ENCODE measurements at regions not wholly inside any gene's neighbourhood (a gene's known extent, or its start where the extent isn't known, plus 50 kb on each side); places are given as distances from the start of the nearest gene placed in this dataset.
"Not testable (repeated sequence)": the region's sequence is repeated elsewhere in the genome, so short reads cannot be mapped to it uniquely, and the experiment has no call there.

- Mint-ChIP-seq H3K4me3 (no peak overlapping the region), H3K27ac (no peak overlapping the region), H3K36me3 (no peaks in the 10 kb centered on the region), H3K9me3 (no peaks in the 10 kb centered on the region), H3K4me1 (ENCODE audit: low read depth) (peaks cover 22% of the 10 kb centered on the region), H3K27me3 (peaks cover 59% of the 10 kb centered on the region)
- POLR2A ChIA-PET: interaction anchor here (1.6 kb wide), 1 partner anchor 179 kb away, joined by 4 read pairs; no protein-coding TSS in a partner anchor
- DNase-seq: no peak
- intact Hi-C loops (cut with micrococcal nuclease): loop anchor here (1.0 to 5.0 kb wide), 3 partner anchors 140 to 285 kb away; no protein-coding TSS in a partner anchor
- CTCF ChIA-PET: interaction anchor here (0.6 kb wide), 1 partner anchor 709 kb away, joined by 3 read pairs; no protein-coding TSS in a partner anchor
Observed at GRCh38 chr2:12006850-12007249, 260.4 kb downstream of the LPIN1 start.

DNA sequence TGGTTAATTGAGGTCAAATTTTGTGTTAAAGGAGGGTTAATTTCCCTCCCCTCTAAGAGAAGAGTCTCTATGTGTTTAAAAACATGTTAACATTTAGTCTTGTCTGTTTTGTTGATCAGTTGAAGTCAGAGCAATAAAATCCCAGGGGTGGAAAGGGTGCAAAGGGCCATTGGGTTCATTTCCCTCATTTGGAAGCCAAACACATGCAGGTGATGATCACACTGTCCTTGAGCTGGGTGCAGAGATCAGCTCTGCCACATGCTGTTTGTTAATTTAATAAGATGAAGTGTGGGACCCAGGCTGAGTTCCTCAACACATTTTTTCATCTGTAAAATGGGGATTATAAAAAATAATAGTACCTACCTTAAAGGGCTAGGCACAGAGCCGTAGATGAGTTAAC lies 260.9 kb downstream of the LPIN1 start:
- Mint-ChIP-seq H3K9me3 (no peaks in the 10 kb centered on the region), H3K36me3 (no peaks in the 10 kb centered on the region), H3K27me3 (peaks cover 58% of the 10 kb centered on the region), H3K27ac (no peak overlapping the region), H3K4me3 (no peak overlapping the region), H3K4me1 (ENCODE audit: low read depth) (peaks cover 22% of the 10 kb centered on the region)
- no peak for DNase-seq
- intact Hi-C loops (cut with micrococcal nuclease): loop anchor here (2.0 to 5.0 kb wide), 2 partner anchors 140 to 285 kb away; no protein-coding TSS in a partner anchor
- CTCF ChIA-PET: interaction anchor here (0.6 kb wide), 1 partner anchor 709 kb away, joined by 3 read pairs; no protein-coding TSS in a partner anchor
- POLR2A ChIA-PET: no interaction called here

- H3K9me3 Mint-ChIP-seq: no peaks in the 10 kb centered on the region
- no peaks in the 10 kb centered on the region for H3K36me3 Mint-ChIP-seq
- no peak overlapping the region for H3K4me3 Mint-ChIP-seq
- ChIA-PET CTCF (no interaction called here), POLR2A (interaction anchor here (0.7 kb wide), 1 partner anchor 1085 kb away, joined by 3 read pairs; no protein-coding TSS in a partner anchor)
- no peak for DNase-seq
- H3K27ac Mint-ChIP-seq: no peak overlapping the region
- H3K4me1 Mint-ChIP-seq (ENCODE audit: low read depth): peaks cover 22% of the 10 kb centered on the region
- intact Hi-C loops (cut with micrococcal nuclease): loop anchor here (5.0 kb wide), 1 partner anchor 284 kb away; no protein-coding TSS in a partner anchor
- H3K27me3 Mint-ChIP-seq: peaks cover 48% of the 10 kb centered on the region
Observed at GRCh38 chr2:12008425-12009061, 262.1 kb downstream of the LPIN1 start.

DNA sequence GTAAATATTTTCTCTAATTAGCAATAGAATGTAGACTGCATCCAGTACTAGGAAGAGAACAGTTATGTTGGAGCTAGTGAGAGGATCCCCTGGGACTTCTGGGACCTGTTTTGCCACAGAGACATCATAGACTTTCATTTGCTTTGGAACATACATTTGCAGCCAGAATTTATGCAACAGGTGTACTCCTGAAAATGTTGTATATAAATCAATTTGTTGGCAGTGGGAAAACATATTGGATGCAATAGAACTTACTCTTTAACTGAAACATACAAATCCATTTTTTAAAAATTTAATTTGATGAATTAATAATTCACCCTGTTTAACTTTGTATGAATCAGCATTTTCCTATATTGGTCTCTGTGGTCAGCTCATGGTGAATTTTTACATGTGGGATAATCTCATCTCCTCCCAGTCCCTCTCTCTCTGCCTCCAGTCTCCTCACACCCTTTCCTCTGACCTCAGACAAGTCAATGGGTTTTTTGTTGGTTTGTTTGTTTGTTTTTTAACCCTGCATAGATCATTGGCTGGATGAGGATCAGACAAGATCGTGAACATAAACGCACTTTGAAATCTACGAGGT lies 263.0 kb downstream of the LPIN1 start:
- intact Hi-C loops (cut with micrococcal nuclease): loop anchor here (5.0 kb wide), 1 partner anchor 283 kb away; no protein-coding TSS in a partner anchor

GRCh38 chr2:12010059-12010458 lies 263.6 kb downstream of the LPIN1 start:
- Mint-ChIP-seq H3K9me3 (no peaks in the 10 kb centered on the region), H3K4me3 (no peak overlapping the region), H3K36me3 (no peaks in the 10 kb centered on the region), H3K27me3 (peaks cover 42% of the 10 kb centered on the region), H3K27ac (no peak overlapping the region), H3K4me1 (ENCODE audit: low read depth) (peaks cover 15% of the 10 kb centered on the region)
- intact Hi-C loops (cut with micrococcal nuclease): no loop called here
- ChIA-PET POLR2A (no interaction called here), CTCF (interaction anchor here (0.7 kb wide), 1 partner anchor 146 kb away, joined by 3 read pairs; no protein-coding TSS in a partner anchor)
- no peak for DNase-seq

More for the DNA sequence above, 263.0 kb downstream of the LPIN1 start:
- H3K36me3 Mint-ChIP-seq: no peaks in the 10 kb centered on the region
- DNase-seq: no peak
- H3K4me3 Mint-ChIP-seq: no peak overlapping the region
- H3K27ac Mint-ChIP-seq: no peak overlapping the region
- ChIA-PET CTCF (interaction anchor here (0.7 kb wide), 1 partner anchor 146 kb away, joined by 3 read pairs; no protein-coding TSS in a partner anchor), POLR2A (no interaction called here)
- peaks cover 22% of the 10 kb centered on the region for H3K4me1 Mint-ChIP-seq (ENCODE audit: low read depth)
- peaks cover 48% of the 10 kb centered on the region for H3K27me3 Mint-ChIP-seq
- H3K9me3 Mint-ChIP-seq: no peaks in the 10 kb centered on the region

DNA sequence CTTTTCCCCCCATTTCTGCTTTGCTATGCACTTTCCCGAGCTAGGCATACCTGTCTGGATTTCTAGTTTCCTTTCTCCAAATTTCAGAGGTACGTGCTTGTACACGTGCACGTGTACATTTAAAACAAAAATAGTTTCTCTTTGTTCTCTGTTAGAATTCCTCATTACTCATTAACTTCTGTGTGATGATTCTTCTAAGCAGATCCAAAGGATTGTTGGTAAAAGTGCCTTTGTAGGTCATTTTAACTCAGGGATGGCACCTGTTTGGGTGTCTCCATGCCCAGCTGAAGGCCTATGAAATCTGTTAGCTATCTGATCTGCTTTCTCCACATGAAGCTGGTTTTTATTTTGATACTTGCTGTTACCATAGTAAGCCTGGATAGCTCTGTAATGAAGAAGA lies 264.3 kb downstream of the LPIN1 start:
- no peak for DNase-seq
- no peak overlapping the region for H3K4me3 Mint-ChIP-seq
- ChIA-PET CTCF (no interaction called here), POLR2A (no interaction called here)
- peaks cover 43% of the 10 kb centered on the region for H3K27me3 Mint-ChIP-seq
- intact Hi-C loops (cut with micrococcal nuclease): no loop called here
- H3K4me1 Mint-ChIP-seq (ENCODE audit: low read depth): peaks cover 9% of the 10 kb centered on the region
- H3K27ac Mint-ChIP-seq: no peak overlapping the region
- no peaks in the 10 kb centered on the region for H3K9me3 Mint-ChIP-seq
- H3K36me3 Mint-ChIP-seq: no peaks in the 10 kb centered on the region

DNA sequence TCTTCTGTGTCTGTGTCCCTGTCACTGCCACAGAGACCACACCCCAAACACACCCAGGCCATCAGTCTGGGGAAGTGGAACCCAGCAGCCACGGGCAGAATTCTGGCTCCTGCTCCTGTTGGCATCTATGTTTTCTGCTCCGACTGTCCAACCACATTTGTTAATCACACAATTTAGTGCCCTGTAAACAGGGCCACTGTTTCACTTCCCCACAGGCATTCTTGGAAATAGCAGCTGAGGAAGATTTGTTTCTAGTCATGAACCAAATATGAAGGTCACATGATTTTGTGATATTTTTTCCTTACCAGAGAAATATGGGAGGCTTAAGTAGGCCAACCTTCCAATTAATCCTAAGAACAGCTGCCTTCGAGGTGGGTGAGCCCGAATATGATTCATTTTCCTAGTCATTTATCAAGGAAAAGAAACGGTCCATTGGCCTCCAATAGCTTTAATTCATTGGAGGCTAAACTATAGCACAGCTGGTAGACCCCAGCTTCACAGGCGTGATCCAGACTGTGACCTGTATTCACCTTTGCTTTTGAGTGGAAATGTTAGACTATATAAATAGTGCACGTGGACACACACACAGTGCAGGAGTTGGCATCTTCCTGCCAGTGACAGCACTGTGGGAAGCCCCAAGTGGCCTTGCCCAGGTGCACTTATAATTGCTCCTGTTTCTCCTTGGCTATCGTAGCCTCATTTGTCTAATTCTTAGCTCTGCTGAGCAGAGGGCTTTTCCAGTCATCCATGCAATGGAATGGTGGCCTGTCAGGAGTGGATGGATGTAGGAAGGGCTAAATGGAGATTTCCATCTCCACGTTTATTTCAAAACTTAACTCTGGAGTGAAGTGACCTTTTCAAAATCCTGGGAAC lies 267.9 kb downstream of the LPIN1 start:
- no peak overlapping the region for H3K27ac Mint-ChIP-seq
- POLR2A ChIA-PET: no interaction called here
- H3K9me3 Mint-ChIP-seq: no peaks in the 10 kb centered on the region
- peaks cover 2% of the 10 kb centered on the region for H3K4me1 Mint-ChIP-seq (ENCODE audit: low read depth)
- no peaks in the 10 kb centered on the region for H3K36me3 Mint-ChIP-seq
- no peak overlapping the region for H3K4me3 Mint-ChIP-seq
- CTCF ChIA-PET: no interaction called here
- H3K27me3 Mint-ChIP-seq: peaks cover 50% of the 10 kb centered on the region
- DNase-seq: no peak
- intact Hi-C loops (cut with micrococcal nuclease): no loop called here

DNA sequence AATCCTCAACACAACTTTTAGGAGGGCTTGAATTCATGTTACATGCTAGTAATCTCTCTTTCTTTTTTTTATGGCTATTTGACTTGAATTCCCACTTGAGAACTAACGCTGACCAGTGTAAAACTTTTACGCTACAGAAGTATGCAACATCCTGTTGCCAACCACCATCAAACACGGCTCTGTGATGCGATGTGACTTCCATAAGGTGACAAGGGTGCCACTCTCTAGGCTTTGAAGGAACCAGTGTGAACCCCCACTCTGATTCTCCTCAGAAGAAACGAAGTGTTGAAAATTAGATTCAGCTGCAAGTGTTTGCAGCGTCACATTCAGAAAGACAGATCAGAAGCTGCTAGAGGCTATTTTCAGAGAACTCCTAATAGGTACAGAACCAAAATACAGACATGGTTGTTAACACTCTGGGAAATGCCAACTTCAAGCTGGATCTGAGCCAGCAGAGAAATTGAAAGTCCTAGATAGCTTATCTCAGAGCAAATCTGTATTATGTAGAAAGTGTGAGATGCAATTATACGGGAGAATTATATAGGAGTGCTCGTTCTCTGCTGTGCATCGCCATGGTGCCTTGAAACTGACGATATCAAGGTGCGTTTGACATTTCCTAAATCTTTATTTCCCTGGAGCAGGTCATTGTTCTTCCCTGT lies 271.2 kb downstream of the LPIN1 start:
- Mint-ChIP-seq H3K4me3 (no peak overlapping the region), H3K36me3 (peaks cover 22% of the 10 kb centered on the region), H3K4me1 (ENCODE audit: low read depth) (peaks cover 2% of the 10 kb centered on the region), H3K27me3 (peaks cover 31% of the 10 kb centered on the region), H3K27ac (no peak overlapping the region), H3K9me3 (peaks cover 30% of the 10 kb centered on the region)
- no peak for DNase-seq
- CTCF ChIA-PET: no interaction called here
- POLR2A ChIA-PET: no interaction called here
- intact Hi-C loops (cut with micrococcal nuclease): no loop called here

GRCh38 chr2:12018726-12019125 lies 272.3 kb downstream of the LPIN1 start:
- H3K27ac Mint-ChIP-seq; intact Hi-C loops (cut with micrococcal nuclease); CTCF ChIA-PET; POLR2A ChIA-PET; H3K4me3 Mint-ChIP-seq; DNase-seq; H3K4me1 Mint-ChIP-seq (ENCODE audit: low read depth): not testable (repeated sequence)
- Mint-ChIP-seq H3K9me3 (peaks cover 31% of the 10 kb centered on the region), H3K27me3 (peaks cover 32% of the 10 kb centered on the region), H3K36me3 (peaks cover 25% of the 10 kb centered on the region)

GRCh38 chr2:12020833-12021469 lies 274.5 kb downstream of the LPIN1 start:
- POLR2A ChIA-PET: no interaction called here
- no peak overlapping the region for H3K4me3 Mint-ChIP-seq
- peaks cover 25% of the 10 kb centered on the region for H3K36me3 Mint-ChIP-seq

DNA sequence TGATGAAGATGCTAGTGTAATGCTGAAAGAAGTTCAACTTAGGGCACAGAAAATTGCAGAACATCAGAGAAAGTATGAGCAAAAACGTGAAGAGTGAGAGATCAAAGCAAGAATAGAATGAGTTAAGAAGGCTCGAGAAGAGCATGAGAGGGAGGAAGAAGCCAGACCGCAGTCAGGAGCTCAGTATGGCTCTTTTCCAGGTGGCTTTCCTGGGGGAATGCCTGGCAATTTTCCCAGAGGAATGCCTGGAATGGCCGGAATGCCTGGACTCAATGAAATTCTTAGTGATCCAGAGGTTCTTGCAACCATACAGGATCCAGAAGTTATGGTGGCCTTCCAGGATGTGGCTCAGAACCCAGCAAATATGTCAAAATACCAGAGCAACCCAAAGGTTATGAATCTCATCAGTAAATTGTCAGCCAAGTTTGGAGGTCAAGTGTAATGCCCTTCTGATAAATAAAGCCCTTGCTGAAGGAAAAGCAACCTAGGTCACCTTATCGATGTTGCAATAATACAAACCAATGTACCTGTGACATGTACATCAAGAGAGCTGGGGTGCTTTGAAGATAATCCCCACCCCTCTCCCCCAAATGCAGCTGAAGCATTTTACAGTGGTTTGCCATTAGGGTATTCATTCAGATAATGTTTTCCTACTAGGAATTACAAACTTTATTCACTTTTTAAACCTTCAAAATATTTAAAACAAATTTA lies 277.9 kb downstream of the LPIN1 start:
- H3K9me3 Mint-ChIP-seq: peaks cover 31% of the 10 kb centered on the region
- CTCF ChIA-PET; H3K27me3 Mint-ChIP-seq; H3K4me1 Mint-ChIP-seq (ENCODE audit: low read depth); intact Hi-C loops (cut with micrococcal nuclease); POLR2A ChIA-PET; H3K4me3 Mint-ChIP-seq; DNase-seq; H3K27ac Mint-ChIP-seq: not testable (repeated sequence)
- peaks cover 25% of the 10 kb centered on the region for H3K36me3 Mint-ChIP-seq

More at GRCh38 chr2:12020833-12021469, 274.5 kb downstream of the LPIN1 start:
- peaks cover 2% of the 10 kb centered on the region for H3K4me1 Mint-ChIP-seq (ENCODE audit: low read depth)
- peaks cover 31% of the 10 kb centered on the region for H3K9me3 Mint-ChIP-seq
- intact Hi-C loops (cut with micrococcal nuclease): no loop called here
- CTCF ChIA-PET: interaction anchor here (1.3 kb wide), 1 partner anchor 10 kb away, joined by 3 read pairs; no protein-coding TSS in a partner anchor
- H3K27me3 Mint-ChIP-seq: peaks cover 28% of the 10 kb centered on the region
- no peak for DNase-seq
- H3K27ac Mint-ChIP-seq: no peak overlapping the region

Data from activated CD4-positive, alpha-beta memory T cell treated with anti-CD3 and anti-CD28 coated beads for 36 hours (primary cell).